ENCODE measurements at regions not wholly inside any gene's neighbourhood (a gene's known extent, or its start where the extent isn't known, plus 50 kb on each side); places are given as distances from the start of the nearest gene placed in this dataset.
"Not testable (repeated sequence)": the region's sequence is repeated elsewhere in the genome, so short reads cannot be mapped to it uniquely, and the experiment has no call there.

DNA sequence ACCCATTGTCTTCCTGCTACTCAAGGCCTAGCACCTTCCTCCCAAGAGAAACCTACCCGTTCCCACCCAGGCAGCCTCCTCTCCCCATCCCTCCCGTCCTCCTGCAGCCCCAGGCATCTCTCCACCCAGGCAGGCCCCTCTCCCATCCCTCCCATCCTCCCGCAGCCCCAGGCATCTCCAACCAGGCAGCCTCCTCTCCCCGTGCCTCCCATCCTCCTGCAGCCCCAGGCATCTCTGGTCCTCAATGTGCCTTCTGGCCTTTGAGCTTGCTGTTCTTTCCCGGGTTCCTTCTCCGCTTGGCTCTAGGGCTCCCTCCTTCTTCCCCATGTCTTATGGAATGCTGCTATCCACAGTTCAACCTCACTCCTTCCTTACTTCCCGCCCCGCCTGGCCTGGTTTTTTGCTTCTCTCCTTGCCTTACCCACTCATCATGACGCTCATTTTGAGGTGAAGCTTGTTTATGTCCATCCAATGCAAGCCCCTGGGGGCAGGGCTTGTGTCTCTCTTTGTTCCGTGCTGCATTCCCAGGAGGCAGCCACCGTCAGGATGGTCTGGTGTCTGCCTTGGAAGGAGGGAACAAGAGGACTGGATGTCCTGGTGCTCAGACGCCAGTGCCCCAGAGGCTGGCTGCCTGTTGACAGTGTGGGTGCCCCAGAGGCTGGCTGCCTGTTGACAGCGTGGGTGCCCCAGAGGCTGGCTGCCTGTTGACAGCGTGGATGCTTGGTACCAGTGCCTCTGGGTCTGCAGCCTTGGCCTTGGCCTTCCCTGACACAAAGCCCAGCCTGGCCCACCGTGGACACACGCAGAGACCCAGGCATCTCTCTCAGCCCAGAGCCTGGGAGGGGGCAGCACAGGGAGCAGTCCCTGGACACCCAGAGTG lies 815.7 kb downstream of the BRD1 start:
- DNase-seq (ENCODE audit: low read depth in 2 of 2), result no peak

GRCh38 chr22:49011379-49011768 lies 816.3 kb downstream of the BRD1 start:
- no peak for DNase-seq (ENCODE audit: low read depth in 2 of 2)

- no peak for DNase-seq (ENCODE audit: low read depth in 2 of 2)
Measured at GRCh38 chr22:49010901-49011300, 816.8 kb downstream of the BRD1 start.

DNA sequence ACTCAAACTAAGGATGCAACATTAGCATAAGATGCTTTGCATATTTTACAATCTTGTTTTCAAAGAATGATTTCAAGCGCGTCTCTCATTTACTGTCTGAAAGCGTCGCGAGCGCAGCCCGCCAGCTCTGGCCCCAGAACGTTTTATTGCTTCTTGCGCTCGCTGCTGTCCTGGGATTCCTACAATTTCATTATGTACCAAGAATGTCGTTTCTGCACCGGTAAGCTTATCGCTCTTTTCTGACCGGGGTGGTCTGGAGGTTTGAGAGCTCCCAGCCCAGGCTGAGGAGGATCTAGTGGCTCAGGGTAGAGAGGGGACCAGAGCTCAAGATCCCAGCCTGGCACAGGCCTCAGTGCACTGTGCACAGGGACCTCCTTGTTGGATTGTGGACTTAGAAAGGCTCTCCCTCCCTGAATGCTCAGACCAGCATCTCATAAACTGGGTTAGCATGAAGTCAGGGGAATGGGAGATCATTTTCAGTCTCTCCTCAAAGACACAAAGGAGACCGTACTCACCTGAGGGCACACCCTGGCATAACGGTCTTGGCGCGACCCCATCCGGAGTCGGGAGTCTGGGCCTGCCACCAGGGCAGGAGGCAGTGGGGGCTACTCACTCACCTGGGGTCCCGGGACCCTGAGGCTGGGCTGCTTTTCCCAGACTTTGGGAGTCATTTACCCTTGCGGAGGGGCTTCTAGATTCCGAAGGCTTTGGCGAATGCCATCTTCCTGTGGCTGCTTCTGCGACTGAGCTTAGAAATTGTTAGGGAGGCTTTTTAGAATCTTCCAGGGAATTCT lies 817.4 kb downstream of the BRD1 start:
- no peak for DNase-seq (ENCODE audit: low read depth in 2 of 2)

GRCh38 chr22:49009359-49010063 lies 818.2 kb downstream of the BRD1 start:
- no peak for DNase-seq (ENCODE audit: low read depth in 2 of 2)

GRCh38 chr22:49008682-49009235 lies 818.9 kb downstream of the BRD1 start:
- DNase-seq (ENCODE audit: low read depth in 2 of 2), result no peak

GRCh38 chr22:49007013-49007653 lies 820.5 kb downstream of the BRD1 start:
- no peak for DNase-seq (ENCODE audit: low read depth in 2 of 2)

GRCh38 chr22:49006207-49007012 lies 821.3 kb downstream of the BRD1 start:
- DNase-seq (ENCODE audit: low read depth in 2 of 2), result no peak

DNA sequence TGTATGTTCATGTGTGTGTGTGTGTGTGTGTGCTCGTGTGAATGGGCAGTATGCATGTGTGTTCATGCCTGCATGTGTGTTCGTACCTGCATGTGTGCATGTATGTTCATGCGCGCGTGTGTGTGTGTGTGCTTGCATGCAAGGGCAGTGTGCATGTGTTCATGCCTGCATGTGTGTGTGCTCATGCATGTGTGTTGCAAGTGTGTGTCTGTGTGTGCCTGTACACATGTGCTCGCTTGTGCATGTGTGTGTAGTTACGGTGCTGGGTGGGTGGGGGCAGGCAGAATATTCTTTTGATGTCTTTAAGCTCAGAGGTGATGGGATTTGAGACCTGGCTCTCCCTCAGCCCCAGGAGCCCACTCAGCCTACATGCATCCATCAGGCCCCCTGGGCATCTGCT lies 822.1 kb downstream of the BRD1 start:
- DNase-seq (ENCODE audit: low read depth in 2 of 2), result no peak

GRCh38 chr22:49004484-49005399 lies 822.9 kb downstream of the BRD1 start:
- DNase-seq (ENCODE audit: low read depth in 2 of 2), result no peak

GRCh38 chr22:48997605-48998004 lies 830.1 kb downstream of the BRD1 start:
- DNase-seq (ENCODE audit: low read depth in 2 of 2), result not testable (repeated sequence)

GRCh38 chr22:48993655-48994054 lies 834.0 kb downstream of the BRD1 start:
- DNase-seq (ENCODE audit: low read depth in 2 of 2), result no peak

GRCh38 chr22:48984639-48985038 lies 843.0 kb downstream of the BRD1 start:
- DNase-seq (ENCODE audit: low read depth in 2 of 2), result no peak

GRCh38 chr22:48982321-48982905 lies 845.3 kb downstream of the BRD1 start:
- DNase-seq (ENCODE audit: low read depth in 2 of 2), result no peak

GRCh38 chr22:48981371-48982061 lies 846.2 kb downstream of the BRD1 start:
- DNase-seq (ENCODE audit: low read depth in 2 of 2), result no peak

GRCh38 chr22:48980918-48981317 lies 846.8 kb downstream of the BRD1 start:
- DNase-seq (ENCODE audit: low read depth in 2 of 2), result no peak

DNA sequence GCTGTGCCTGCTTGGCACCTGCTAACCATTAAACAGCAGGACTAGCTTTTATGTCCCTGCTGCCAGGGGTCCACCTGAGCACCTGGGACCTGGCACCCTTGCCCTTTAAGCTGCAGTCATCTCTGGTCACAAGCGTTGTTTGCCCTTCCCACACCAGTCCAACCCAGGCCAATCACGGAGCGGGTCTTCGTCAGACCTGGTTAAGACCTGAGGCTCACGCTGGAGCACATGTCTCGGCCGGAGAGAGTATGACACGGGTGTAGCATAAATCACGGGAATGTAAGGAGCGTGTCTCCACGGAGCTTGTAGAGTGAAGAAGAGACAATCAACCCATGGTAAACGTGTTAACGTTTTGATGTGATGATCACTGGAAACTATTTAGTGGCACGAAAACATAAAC lies 847.3 kb downstream of the BRD1 start:
- DNase-seq (ENCODE audit: low read depth in 2 of 2), result no peak

- DNase-seq (ENCODE audit: low read depth in 2 of 2), result no peak
Measured at GRCh38 chr22:48979482-48979881, 848.2 kb downstream of the BRD1 start.
